ENCODE measurements at regions not wholly inside any gene's neighbourhood (a gene's known extent, or its start where the extent isn't known, plus 50 kb on each side); places are given as distances from the start of the nearest gene placed in this dataset.

DNA sequence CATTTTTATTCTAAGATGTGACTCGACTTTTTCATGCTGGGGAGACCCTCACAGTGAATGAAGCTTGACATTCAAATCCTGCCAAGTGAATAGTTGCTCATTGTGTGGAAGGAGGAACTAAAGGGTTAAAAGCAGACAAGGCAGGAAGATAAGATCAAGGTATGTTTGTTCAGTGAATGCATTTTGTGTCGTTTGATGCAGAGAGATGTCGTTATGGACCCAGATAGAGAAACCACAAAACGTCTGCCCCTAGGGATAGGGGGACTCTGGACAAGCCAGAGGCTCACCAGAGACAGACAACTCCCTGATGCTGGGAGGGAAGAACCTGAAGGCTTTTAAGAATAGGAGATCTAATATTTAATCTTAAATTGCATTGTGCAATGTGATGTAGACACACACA, 72.5 kb upstream of the MYL2 start:
- TF ChIP-seq, protein P1, sequence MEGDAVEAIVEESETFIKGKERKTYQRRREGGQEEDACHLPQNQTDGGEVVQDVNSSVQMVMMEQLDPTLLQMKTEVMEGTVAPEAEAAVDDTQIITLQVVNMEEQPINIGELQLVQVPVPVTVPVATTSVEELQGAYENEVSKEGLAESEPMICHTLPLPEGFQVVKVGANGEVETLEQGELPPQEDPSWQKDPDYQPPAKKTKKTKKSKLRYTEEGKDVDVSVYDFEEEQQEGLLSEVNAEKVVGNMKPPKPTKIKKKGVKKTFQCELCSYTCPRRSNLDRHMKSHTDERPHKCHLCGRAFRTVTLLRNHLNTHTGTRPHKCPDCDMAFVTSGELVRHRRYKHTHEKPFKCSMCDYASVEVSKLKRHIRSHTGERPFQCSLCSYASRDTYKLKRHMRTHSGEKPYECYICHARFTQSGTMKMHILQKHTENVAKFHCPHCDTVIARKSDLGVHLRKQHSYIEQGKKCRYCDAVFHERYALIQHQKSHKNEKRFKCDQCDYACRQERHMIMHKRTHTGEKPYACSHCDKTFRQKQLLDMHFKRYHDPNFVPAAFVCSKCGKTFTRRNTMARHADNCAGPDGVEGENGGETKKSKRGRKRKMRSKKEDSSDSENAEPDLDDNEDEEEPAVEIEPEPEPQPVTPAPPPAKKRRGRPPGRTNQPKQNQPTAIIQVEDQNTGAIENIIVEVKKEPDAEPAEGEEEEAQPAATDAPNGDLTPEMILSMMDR (IDR thresholded peaks at IDR 0.05; ENCODE audit: low read depth, low read length, missing control alignments) = no peak
- no peak for DNase-seq (ENCODE audit: low read depth)
- no peak overlapping the region for H3K4me3 ChIP-seq (ENCODE audit: low read depth, low read length)
- in situ Hi-C loops (cut with HindIII; ENCODE audit: low sequenced_read_pairs) = loop anchor here (5.0 kb wide), 1 partner anchor 34 kb away; no protein-coding TSS in a partner anchor

DNA sequence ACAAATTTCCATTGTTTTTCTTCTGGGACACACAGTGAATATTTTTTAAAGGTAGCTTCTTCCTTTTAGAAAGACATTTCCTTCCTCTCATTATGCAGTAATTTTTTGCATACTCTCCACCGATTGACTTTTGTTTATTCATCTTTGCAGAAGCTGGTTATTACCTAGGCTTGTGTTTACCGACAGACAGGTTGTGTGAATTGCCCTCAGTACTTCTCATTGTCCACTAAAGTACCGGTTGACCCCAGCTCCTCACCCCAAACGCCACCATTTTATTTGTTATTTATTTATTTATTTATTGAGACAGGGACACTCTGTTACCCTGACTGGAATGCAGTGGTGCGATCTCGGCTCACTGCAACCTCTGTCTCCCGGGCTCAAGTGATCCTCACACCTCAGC, 63.4 kb upstream of the MYL2 start:
- no peak overlapping the region for H3K4me3 ChIP-seq (ENCODE audit: low read depth, low read length)
- TF ChIP-seq, protein P1 (IDR thresholded peaks at IDR 0.05; ENCODE audit: low read depth, low read length, missing control alignments) = no peak
- no peak for DNase-seq (ENCODE audit: low read depth)
- in situ Hi-C loops (cut with HindIII; ENCODE audit: low sequenced_read_pairs) = no loop called here

DNA sequence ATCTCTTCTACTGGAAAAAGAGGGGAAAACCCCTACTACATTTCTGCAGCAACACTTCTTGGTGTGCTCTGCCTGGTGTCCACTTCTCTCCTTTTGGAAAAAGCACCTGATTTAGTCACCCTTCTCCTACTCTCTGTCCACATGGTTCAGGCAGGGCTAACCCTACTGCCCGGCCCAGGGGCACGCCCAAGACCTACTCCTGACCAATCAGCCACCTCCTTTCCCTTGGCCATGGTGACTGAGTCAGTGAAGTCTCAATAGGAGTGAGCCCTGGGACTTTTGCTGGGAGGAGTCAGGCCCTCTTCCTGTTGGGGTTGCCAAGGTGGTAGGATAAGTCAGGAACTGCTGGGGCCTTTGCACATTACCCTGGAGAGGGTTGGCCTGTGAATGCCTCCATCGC, 52.5 kb upstream of the MYL2 start:
- TF ChIP-seq, protein P1 (IDR thresholded peaks at IDR 0.05; ENCODE audit: low read depth, low read length, missing control alignments) = no peak
- DNase-seq (ENCODE audit: low read depth) = no peak
- no peak overlapping the region for H3K4me3 ChIP-seq (ENCODE audit: low read depth, low read length)
- in situ Hi-C loops (cut with HindIII; ENCODE audit: low sequenced_read_pairs) = no loop called here

DNA sequence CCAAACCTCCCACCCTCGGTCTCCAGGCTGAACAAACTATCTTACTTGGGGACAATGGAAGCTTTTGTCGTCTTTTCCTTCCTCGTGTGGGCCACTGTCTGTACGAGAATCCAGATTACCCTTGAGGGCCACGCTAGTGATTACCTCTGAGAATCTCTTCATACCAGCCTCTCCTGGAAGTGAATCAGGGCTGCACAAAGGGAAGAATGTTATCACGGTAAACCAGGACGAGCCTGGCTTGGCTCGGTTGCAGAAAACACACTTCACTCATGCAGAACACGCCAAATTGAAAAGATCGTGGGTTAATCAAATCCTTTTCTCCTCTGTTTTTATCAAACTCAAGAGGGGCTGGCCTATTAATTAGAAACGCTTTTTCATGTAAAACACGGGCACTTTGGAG, 51.6 kb upstream of the MYL2 start:
- TF ChIP-seq, protein P1 (IDR thresholded peaks at IDR 0.05; ENCODE audit: low read depth, low read length, missing control alignments) = no peak
- in situ Hi-C loops (cut with HindIII; ENCODE audit: low sequenced_read_pairs) = no loop called here
- no peak overlapping the region for H3K4me3 ChIP-seq (ENCODE audit: low read depth, low read length)
- DNase-seq (ENCODE audit: low read depth) = no peak

DNA sequence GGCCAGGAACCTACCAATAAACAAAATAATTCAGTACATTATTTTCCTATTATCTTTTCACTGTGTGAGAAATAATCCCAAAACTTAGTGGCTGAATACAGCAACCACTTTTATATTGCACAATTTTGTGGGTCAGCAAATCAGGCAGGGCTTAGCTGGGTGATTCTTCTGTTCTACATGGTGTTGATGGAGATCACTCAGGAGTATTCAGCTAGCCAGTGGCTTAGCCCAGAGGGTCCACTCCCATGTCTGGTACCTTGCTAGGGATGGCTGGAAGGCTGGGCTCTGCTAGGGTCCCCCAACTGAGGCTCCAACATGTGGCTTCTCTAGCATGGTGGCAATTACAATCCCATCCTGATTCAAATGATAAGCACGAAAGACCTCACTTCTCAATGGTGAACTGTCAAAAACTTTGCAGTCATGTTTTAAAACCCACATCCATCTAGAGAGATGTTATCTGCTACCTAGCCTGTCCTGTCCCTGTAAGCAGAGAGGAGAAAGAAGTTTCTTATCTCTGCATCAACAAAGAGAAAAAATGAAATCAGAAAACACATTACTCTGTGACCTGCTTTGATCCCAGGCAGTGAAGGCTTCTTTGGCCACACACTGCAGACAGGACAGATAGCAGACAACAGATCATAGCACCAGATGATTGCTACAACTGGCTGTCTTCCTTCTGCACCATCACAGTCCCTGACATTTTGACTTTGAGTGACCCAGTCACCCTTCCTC, 51.0 kb upstream of the MYL2 start:
- in situ Hi-C loops (cut with HindIII; ENCODE audit: low sequenced_read_pairs) = no loop called here
- no peak overlapping the region for H3K4me3 ChIP-seq (ENCODE audit: low read depth, low read length)
- TF ChIP-seq, protein P1 (IDR thresholded peaks at IDR 0.05; ENCODE audit: low read depth, low read length, missing control alignments) = no peak
- no peak for DNase-seq (ENCODE audit: low read depth)

All from astrocyte of the cerebellum (primary cell).